ENCODE measurements at regions not wholly inside any gene's neighbourhood (a gene's known extent, or its start where the extent isn't known, plus 50 kb on each side); places are given as distances from the start of the nearest gene placed in this dataset.

GRCh38 chr13:59373341-59373740, 790.4 kb downstream of the DIAPH3 start:
- no peak overlapping the region for H3K4me3 ChIP-seq (replicated peaks; ENCODE audit: low read depth, low read length)
- no peaks in the 10 kb centered on the region for H3K27me3 ChIP-seq (replicated peaks; ENCODE audit: control insufficient read depth, insufficient read depth, low read length)
- H3K36me3 ChIP-seq (ENCODE audit: control insufficient read depth, insufficient read depth, low read length) = no peaks in the 10 kb centered on the region
- no peak for TF ChIP-seq CTCF (IDR thresholded peaks at IDR 0.05; ENCODE audit: insufficient read depth, low read length, poor library complexity, severe bottlenecking)
- DNase-seq (ENCODE audit: extremely low read depth, insufficient read length) = no peak

GRCh38 chr13:59374691-59375090, 789.0 kb downstream of the DIAPH3 start:
- no peak overlapping the region for H3K4me3 ChIP-seq (replicated peaks; ENCODE audit: low read depth, low read length)
- DNase-seq (ENCODE audit: extremely low read depth, insufficient read length) = no peak
- H3K36me3 ChIP-seq (ENCODE audit: control insufficient read depth, insufficient read depth, low read length) = no peaks in the 10 kb centered on the region
- TF ChIP-seq CTCF (IDR thresholded peaks at IDR 0.05; ENCODE audit: insufficient read depth, low read length, poor library complexity, severe bottlenecking) = no peak
- H3K27me3 ChIP-seq (replicated peaks; ENCODE audit: control insufficient read depth, insufficient read depth, low read length) = no peaks in the 10 kb centered on the region

- H3K27me3 ChIP-seq (replicated peaks; ENCODE audit: control insufficient read depth, insufficient read depth, low read length) = no peaks in the 10 kb centered on the region
- no peak for DNase-seq (ENCODE audit: extremely low read depth, insufficient read length)
- no peaks in the 10 kb centered on the region for H3K36me3 ChIP-seq (ENCODE audit: control insufficient read depth, insufficient read depth, low read length)
- H3K4me3 ChIP-seq (replicated peaks; ENCODE audit: low read depth, low read length) = no peak overlapping the region
- TF ChIP-seq CTCF (IDR thresholded peaks at IDR 0.05; ENCODE audit: insufficient read depth, low read length, poor library complexity, severe bottlenecking) = no peak
Observed at GRCh38 chr13:59384154-59384553, 779.6 kb downstream of the DIAPH3 start.

- DNase-seq (ENCODE audit: extremely low read depth, insufficient read length) = peak; percentile 10
- peak; percentile 89 for TF ChIP-seq CTCF (IDR thresholded peaks at IDR 0.05; ENCODE audit: insufficient read depth, low read length, poor library complexity, severe bottlenecking)
- H3K4me3 ChIP-seq (replicated peaks; ENCODE audit: low read depth, low read length) = no peak overlapping the region
- no peaks in the 10 kb centered on the region for H3K27me3 ChIP-seq (replicated peaks; ENCODE audit: control insufficient read depth, insufficient read depth, low read length)
- H3K36me3 ChIP-seq (ENCODE audit: control insufficient read depth, insufficient read depth, low read length) = no peaks in the 10 kb centered on the region
Observed at GRCh38 chr13:59391696-59392095, 772.0 kb downstream of the DIAPH3 start.

- Histone ChIP-seq H3K27me3 (replicated peaks; ENCODE audit: control insufficient read depth, insufficient read depth, low read length) (no peaks in the 10 kb centered on the region), H3K36me3 (ENCODE audit: control insufficient read depth, insufficient read depth, low read length) (no peaks in the 10 kb centered on the region), H3K4me3 (replicated peaks; ENCODE audit: low read depth, low read length) (no peak overlapping the region)
- no peak for DNase-seq (ENCODE audit: extremely low read depth, insufficient read length)
- no peak for TF ChIP-seq CTCF (IDR thresholded peaks at IDR 0.05; ENCODE audit: insufficient read depth, low read length, poor library complexity, severe bottlenecking)
Observed at GRCh38 chr13:59392328-59392727, 771.4 kb downstream of the DIAPH3 start.

- DNase-seq (ENCODE audit: extremely low read depth, insufficient read length) = no peak
- H3K4me3 ChIP-seq (replicated peaks; ENCODE audit: low read depth, low read length) = no peak overlapping the region
- H3K36me3 ChIP-seq (ENCODE audit: control insufficient read depth, insufficient read depth, low read length) = no peaks in the 10 kb centered on the region
- H3K27me3 ChIP-seq (replicated peaks; ENCODE audit: control insufficient read depth, insufficient read depth, low read length) = no peaks in the 10 kb centered on the region
- TF ChIP-seq CTCF (IDR thresholded peaks at IDR 0.05; ENCODE audit: insufficient read depth, low read length, poor library complexity, severe bottlenecking) = no peak
Observed at GRCh38 chr13:59394496-59394895, 769.2 kb downstream of the DIAPH3 start.

All from GM06990 (cell line).